ENCODE measurements at regions not wholly inside any gene's neighbourhood (a gene's known extent, or its start where the extent isn't known, plus 50 kb on each side); places are given as distances from the start of the nearest gene placed in this dataset.

DNA sequence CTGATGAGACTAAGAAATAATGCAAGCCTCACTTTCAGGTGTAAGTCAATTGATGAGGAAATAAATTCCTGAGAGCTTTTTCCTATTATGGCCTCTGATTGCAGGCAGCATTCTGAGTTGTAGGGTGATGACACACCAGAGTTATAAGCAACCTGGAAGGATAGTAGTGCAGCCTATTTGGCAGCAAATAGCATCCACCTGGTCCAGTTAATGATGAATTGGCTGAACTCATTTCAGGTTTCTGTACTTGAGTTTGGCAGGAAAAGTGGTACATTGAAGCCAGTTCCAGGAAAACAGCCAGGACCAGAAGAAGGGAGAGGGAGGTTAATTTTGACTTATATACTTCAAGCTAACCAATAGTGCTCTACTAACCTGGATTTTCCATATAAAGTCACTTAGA lies 316.8 kb downstream of the NAF1 start:
- TF ChIP-seq, protein P1, sequence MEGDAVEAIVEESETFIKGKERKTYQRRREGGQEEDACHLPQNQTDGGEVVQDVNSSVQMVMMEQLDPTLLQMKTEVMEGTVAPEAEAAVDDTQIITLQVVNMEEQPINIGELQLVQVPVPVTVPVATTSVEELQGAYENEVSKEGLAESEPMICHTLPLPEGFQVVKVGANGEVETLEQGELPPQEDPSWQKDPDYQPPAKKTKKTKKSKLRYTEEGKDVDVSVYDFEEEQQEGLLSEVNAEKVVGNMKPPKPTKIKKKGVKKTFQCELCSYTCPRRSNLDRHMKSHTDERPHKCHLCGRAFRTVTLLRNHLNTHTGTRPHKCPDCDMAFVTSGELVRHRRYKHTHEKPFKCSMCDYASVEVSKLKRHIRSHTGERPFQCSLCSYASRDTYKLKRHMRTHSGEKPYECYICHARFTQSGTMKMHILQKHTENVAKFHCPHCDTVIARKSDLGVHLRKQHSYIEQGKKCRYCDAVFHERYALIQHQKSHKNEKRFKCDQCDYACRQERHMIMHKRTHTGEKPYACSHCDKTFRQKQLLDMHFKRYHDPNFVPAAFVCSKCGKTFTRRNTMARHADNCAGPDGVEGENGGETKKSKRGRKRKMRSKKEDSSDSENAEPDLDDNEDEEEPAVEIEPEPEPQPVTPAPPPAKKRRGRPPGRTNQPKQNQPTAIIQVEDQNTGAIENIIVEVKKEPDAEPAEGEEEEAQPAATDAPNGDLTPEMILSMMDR (conservative IDR thresholded peaks at IDR 0.05 in 1 of 2, IDR thresholded peaks at IDR 0.05 in 1 of 2; ENCODE audit: extremely low read depth in 1 of 2, insufficient read depth in 1 of 2, low read depth in 1 of 2, low read length in 2 of 2): no peak
- no peak for TF ChIP-seq EZH2 (IDR thresholded peaks at IDR 0.05; ENCODE audit: borderline replicate concordance, low read length)
